ENCODE measurements at regions not wholly inside any gene's neighbourhood (a gene's known extent, or its start where the extent isn't known, plus 50 kb on each side); places are given as distances from the start of the nearest gene placed in this dataset.

- TF ChIP-seq, protein P1, sequence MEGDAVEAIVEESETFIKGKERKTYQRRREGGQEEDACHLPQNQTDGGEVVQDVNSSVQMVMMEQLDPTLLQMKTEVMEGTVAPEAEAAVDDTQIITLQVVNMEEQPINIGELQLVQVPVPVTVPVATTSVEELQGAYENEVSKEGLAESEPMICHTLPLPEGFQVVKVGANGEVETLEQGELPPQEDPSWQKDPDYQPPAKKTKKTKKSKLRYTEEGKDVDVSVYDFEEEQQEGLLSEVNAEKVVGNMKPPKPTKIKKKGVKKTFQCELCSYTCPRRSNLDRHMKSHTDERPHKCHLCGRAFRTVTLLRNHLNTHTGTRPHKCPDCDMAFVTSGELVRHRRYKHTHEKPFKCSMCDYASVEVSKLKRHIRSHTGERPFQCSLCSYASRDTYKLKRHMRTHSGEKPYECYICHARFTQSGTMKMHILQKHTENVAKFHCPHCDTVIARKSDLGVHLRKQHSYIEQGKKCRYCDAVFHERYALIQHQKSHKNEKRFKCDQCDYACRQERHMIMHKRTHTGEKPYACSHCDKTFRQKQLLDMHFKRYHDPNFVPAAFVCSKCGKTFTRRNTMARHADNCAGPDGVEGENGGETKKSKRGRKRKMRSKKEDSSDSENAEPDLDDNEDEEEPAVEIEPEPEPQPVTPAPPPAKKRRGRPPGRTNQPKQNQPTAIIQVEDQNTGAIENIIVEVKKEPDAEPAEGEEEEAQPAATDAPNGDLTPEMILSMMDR (IDR thresholded peaks at IDR 0.05; ENCODE audit: low read depth, low read length): no peak
- TF ChIP-seq EZH2phosphoT487 (IDR thresholded peaks at IDR 0.05; ENCODE audit: low read depth): no peak
Measured at GRCh38 chr3:27623085-27623753, 98.9 kb downstream of the EOMES start.

Data from OCI-LY3 (cell line).